NCI-H1417 treated with DMSO at 0.1 percent for 48 hours (cell line): ENCODE measurements at regions not wholly inside any gene's neighbourhood (a gene's known extent, or its start where the extent isn't known, plus 50 kb on each side); places are given as distances from the start of the nearest gene placed in this dataset.
A peak's percentile ranks its signal among the peaks of the same experiment; 100 is the strongest.

ENCODE experiments used
- DNase-seq: peaks from one replicate; lab custom pipeline; 2025; lab: John Stamatoyannopoulos, UW

DNA sequence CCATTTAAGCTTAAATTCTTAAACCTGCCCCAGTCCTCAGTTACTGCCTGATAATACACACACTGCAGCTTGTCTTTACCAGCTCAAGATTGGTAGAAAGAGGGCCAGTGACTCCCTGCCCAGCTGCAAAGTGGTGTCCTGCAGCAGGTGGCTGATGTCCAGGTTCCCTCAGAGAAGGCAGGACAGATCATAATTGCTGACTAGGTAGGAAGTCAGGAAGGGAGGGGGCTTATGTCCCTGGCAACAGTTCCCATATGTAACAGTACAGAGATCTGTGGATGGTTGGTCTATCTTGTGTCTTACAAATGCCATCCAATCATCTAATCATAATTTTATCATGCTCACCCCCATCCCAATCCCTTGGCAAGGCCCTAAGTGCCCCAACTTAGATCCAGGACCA, 492.1 kb upstream of the PPP2R3A start:
- no peak for DNase-seq

DNA sequence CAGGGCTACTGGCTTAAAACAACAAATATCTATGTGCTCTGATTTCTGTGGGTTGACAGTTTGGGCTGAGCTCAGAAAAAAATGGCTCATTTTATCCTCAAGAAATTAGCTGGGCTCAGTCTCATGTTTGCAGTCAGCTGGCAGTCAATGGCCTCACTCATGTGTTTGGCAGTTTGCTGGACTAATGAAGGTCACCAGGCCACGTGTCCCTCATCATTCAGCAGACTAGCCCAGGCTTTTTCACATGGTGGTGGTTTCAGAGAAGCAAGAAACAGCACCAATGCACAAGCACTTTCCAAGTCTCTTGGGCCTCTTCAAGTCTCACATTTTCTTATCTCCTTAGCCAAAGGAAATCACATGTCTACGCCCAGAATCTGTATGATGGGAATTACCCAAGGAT, 478.3 kb upstream of the PPP2R3A start:
- no peak for DNase-seq

DNA sequence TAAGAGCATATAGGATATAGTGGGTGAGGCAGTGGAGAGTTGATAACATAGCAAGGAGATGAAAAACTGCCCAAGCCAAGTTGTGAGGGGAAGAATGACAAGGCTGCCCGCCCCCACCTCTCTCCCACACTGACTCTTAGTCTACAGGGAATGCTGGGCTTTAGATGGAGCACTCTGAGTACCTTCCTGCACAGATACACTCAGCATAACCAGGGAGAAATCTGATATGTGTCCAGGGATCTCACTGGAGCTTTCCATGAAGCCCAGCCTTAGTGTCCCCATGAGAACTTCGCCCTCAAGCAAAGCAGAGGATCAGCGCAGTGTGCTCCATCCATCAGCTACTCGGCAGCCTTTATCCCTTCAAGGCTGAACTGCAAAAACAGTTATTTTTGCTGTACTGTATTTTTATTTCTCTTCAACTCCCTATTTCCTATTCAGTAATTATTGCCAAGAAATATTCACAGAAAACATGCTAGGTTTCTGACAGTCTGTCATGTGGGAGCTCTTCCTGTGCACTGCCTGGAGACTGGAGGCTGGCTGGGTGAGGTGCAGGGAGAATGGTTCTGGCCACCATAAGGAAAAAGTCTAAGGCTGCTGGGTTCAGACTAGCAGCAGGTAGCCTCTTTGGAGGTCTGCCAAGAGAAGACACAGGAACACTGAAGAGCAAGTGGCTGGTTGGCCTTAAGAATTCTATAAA, 475.2 kb upstream of the PPP2R3A start:
- no peak for DNase-seq

DNA sequence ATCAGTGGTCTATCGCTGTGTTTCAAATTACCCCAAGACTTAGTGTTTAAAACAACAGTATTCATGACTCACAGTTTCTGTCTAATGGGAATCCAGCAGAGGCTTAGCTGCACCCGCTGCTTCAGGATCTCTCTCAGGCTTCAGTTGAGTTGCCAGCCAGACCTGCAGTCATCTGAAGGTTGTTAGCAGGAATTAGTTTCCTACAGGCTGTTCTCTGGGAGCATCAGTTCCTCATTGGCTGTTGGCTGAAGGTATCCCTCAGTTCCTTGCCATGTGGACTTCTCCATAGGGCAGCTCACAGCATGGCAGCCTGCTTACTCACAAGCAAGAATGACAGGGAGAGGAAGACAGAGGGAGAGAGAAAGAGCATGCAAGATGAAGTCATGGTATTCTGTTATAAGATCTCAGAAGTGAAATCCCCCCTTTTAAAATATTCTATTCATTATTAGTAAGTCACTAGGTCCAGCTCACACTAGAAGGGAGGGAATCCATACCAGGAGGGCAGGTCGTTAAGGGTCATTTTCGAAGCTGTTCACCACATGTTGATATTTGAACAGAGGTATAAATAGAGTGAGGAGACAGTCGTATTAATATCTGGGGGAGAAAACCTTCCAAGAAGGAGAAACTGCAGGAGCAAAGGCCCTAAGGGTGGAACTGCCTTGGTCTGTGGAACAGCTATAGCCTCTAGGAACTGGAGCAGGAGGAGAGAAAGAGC, 473.9 kb upstream of the PPP2R3A start:
- DNase-seq = no peak

DNA sequence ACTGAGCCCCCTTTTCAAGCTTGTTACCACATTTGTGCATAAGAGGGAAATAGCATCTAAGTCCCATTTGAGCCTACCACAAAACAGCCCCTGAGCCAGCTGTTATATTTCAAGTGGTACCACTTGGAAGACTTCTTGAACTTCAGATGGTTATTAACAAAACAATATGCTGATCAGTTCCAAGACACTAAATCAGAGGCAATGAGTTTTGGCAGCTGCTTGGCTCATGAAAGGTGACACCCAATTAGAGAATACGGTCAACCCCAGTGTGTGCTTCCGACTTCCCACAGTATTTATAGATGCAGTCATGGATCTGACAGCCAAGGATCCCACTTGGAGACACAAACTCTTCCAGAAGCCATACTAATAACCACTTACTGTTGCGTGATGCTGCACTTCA, 469.6 kb upstream of the PPP2R3A start:
- no peak for DNase-seq

DNA sequence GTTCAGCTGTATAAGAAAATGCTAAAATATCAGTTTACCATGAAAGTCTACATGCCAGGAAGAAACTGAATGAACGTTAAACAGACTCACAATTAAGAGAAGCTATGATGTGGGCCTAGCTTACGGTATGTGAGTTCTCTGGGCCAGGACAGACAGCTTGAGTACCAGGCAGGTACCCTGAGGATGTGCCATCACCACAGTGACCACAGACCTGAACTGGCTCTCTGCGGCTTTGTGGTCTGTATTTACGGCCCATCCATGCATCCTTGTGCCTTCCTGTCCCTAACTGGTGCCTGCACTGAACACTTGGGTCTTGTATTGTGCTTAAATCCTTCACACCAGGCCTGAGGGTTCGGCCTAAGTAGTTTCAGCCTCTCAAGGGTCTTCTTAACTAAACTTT, 467.5 kb upstream of the PPP2R3A start:
- DNase-seq = no peak

DNA sequence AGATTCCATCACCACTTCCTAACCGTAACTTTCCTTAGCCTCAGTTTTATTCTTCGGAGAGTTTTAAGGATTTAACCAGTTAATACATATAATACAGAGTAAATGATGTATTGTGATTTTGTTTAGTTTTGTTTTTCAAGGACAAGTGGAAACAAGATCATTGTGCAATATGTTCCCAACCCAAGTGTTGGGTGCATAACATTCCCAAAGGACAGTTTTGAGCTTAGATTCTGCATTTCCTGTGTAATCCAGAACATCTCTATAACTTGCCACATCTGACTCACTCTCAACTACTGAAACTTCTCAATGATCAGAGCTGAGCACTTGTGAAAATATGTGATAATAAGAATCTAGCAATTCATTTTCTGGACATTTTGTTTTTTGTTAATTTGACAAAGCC, 466.1 kb upstream of the PPP2R3A start:
- no peak for DNase-seq

DNA sequence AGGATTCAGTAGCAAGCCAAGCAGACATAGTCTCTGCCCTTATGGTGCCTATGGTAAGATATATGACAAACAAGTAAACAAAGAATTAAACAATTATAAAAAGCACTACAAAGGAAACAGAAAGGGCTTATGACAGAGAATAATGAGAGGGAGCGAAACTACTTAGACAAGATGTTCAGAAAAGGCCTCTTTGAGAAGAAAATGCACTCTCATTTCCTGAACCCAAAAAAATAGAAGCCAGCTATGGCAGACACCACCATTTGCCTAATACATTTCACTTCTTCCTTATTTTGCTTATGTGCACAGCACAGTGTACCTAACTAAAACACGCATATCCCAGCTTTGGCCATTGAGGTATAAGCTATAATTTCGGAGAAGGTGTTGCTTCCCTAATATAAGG, 465.5 kb upstream of the PPP2R3A start:
- DNase-seq = no peak

DNA sequence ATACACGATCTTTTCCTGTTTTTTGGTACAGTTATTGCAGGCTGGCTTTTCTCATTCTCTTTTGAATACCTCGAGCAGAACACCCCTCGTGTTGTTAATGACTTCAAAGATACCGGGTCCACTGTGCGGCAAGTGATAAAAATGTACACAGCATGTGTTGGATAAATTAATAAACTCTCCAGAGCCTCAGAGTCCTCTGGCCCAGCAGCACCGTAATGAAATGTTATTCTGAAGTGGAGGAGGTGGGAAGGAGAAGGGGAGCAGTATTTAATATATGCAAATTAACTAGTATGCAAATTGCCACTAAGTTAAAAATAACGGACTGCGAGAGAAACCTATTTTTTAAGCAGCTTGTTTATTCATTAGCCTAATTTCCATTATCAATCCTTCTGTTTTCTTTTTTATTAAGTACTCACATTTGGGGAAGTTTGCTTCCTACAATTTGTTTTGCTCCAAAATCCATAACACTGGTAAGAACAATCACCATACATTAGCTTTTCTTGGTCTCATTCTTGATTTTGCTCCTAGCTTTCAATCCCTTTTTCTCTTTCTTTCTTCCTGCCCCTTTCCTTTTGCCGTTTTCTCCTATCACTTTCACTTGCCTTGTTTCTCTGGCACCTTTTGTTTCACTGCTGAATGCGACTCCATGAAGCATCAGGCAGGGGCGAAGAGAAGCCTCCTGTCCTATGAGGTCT, 462.3 kb upstream of the PPP2R3A start:
- no peak for DNase-seq

DNA sequence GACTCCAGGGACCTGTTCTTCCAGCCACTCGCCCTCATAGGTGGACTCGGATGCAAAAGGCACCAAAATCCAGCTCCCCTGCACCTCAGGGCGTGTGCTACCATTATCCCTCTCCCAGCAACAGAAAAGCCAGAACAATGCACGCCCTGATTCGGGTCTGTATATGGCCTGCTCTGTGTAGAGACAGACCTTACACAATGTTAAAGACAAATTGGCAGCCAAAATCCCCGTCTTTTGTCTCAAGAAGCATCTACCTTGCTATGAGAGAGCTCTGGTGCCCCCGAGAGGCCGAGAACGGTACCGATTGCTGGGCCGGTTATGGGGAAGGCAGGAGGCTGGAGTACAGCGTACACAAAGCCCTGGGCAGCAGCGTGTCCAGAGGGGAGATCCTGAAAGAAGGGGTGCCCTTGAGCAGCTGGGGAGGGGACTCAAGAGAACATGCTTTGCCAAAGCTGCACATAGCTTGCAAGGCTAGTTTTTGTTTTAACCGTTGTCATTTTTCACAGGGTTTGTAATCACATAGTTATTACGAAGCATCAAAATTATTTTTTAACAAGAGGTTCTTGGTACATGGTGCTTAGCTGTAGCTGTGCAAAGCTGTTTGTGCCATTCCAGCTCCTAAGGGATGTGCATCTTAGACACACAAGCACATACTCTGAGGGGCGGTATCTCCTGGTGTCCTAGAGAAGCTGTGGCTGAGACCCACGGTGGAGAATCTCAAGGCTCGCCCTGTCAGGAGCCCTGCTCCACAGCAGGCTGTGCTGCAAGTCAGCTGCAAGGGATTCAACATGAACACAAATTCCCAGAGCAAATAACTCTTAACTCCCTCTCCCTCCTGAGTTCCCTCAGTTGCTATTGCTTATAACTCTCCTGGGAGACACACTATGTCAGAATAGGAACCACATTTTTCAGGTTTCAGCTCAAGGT, 461.5 kb upstream of the PPP2R3A start:
- peak; percentile 9 for DNase-seq

DNA sequence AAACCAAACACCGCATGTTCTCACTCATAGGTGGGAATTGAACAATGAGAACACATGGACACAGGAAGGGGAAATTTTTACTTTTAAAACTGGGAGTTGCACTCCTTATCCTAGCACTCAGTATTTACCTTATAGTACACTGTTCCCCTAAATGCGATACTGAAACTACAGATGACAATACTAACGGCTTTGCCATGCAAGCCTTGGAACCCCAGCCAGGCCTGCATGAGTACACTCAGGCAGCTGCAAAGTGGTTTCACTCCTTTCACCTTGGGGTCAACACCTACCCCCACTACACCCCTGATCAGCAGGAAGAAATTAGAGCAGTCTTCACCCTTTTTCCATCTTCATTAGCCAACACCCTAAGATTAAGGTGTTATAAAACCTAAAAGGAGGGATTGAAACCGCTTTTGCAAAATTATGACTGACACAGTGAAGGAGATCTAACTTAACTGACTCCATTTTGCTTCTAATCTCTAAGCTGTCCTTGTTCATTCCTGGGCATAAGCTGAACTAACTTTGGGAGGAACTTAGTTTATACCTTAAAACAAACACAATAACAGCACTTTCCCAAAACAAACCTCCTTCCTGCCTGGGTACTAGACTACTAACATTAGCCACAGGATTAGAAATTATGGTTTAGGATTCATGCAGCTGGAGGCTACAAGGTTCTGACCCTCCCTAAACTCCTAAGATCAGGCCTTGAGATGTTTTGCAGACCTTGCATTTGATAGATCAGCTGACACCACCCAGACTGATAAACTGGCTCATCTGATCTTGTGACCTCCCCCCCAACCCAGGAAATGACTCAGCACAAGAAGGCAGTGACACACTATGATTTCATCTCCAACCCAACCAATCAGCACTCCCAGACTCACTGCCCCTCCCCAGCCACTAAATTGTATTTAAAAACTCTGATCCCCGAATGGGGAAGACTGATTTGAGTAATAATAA, 452.1 kb upstream of the PPP2R3A start:
- DNase-seq = no peak

DNA sequence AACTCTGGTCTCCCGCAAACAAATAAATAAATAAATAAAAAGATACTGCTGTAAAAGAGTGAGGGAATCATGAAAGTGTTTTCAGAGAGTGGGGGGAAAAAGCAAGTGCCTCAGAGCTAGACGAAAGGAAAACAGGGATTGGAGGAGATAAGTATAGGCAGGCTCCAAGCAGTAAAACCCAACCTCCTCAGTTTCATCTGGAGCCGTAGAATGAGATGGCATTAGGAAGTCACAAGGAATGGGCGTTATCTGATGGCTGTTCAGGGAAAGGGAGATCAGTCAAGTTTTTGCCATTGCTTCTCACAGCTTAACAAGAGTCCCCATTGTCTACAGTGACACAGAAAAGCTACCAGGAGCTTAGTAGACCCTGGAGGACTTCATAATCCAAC, 451.5 kb upstream of the PPP2R3A start:
- DNase-seq = no peak

DNA sequence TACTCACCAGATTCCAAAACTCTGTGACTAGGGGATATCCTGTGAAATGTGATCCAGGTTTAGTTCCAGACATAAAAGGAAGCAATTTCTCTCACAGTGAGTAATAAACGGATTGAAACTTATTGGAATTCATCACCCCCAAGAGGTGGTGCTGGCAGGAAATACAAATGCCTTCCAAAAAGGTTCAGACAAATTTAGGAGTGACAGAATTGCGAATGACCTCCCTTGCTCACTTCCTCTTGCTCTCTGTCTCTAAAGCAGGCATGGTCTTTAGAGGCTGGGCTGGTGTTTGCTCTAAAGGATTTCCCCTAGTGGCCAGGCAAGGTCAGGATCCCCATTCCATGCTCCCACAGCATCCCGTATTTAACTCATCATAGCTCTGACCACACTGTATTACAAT, 449.4 kb upstream of the PPP2R3A start:
- no peak for DNase-seq

DNA sequence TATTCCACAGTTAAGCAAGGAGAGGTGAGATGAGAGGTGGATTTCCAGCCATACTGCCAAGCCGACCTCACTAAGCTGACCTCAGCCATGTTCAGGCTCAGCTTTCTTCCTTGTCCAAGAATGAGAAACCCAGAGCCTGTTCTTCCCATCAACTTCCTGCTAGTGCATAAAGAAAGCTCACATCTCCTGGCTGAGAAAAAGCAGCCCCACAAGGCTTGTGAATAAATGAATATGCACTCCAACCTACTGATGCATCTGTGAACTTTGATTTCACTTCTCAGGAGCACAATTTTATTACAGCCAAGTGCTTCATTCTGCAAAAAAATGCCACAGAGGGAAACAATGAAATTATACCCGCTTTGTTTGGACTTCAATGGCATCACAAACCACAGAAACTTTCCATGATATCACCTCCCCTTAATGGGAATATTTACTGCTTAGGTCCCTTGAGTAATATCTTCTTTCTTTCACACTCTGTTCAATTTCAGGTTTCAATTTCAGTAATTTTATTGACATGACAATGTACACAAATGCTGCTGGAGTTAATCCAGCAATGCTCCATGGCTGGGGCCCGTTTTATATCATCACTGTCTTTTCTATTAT, 437.0 kb upstream of the PPP2R3A start:
- DNase-seq = no peak

DNA sequence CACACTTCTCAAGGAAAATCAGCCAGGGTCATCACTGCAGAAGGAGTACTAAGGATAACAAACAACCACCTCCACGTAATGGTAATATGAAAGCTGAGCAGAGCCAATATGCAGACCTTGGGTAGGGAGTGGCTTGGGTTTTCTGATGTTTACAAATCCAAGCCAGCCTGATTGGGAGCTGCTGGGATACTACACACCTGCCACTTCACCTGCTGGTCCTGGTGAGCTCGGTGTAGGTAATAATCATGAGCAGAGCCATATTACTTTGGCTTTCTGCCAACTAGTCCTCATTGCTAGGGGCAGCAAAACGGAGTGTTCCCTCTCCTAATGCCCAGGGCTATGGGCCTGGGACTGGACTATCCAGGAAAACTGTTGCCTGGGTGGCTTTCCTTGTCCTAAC, 433.5 kb upstream of the PPP2R3A start:
- peak; percentile 72 for DNase-seq

DNA sequence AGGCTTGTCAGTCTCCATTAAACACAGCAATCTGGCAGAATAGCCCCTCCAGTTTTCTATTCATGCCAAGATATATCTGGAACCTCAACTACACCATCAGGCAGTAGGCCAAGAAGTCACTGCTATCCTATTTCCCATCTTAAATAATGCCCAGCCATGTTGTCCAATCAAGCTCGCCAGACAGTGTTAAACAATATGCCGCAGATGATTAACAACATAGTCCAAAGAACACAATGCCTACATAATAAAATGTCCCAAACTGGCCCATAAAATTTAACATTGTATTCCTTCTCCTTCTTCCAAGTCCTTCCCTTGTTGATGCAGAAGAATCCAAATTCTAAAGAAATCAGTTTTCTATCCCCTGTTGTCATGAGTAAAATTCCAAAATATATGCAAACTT, 427.4 kb upstream of the PPP2R3A start:
- DNase-seq = no peak

DNA sequence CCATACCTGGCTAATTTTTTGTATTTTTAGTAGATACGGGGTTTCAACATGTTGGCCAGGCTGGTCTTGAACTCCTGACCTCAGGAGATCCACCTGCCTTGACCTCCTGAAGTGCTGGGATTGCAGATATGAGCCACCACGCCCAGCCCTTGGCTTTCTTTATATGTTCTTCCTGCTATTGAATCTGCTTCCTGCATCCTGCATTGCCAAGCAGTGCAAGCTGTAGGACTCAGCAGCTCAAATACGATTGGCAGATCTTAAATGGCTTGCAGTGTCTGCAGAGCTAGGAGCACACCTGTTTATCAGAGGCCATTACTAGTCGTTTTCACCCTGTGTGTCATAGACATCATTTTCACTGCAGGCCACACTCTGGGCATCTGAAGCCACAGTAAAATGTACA, 426.2 kb upstream of the PPP2R3A start:
- no peak for DNase-seq

DNA sequence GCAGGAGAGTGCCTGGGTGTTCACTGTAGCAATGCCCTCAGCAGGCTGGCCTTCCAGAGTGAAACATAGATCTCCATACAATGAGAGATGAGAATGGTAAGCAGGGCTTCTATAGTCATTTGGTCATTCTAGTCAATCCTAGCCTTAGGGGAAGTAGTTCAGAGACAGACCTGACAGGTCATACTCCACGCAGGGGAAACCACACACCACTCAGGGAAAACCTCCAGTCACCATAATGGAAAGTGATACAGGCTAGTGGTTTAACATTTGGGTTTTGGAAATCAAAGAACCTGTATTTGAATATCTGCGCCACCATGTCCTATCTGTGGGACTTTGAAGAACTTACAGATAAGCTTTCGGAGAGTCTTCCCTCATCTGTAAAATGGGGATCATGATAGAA, 425.7 kb upstream of the PPP2R3A start:
- no peak for DNase-seq

DNA sequence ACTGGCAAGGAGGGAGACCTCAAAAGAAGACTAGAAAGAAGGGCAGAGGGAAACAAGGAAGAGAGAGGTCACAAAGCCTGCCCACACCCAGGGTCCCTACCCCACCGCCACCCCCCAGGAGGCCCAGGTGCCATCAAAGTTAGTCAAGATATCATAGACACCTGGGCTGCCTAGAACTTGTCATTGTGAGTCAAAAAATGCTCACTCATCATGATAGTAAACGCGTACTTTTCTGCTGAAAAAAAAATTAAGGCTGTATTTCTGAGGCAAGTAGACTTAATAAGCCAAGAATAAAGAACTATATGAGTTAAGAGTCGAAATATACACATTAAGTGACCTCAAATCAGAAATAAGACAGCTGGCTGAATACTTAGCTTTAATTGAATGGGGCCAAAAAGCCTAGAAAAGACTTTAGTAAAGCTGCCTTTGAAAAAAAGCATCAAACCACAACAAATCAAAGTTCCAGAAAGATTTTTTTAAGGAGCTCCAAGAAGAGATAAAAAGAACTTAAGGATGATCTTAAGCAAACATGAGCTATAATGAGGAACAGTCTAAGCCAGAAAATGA, 415.5 kb upstream of the PPP2R3A start:
- DNase-seq = no peak

DNA sequence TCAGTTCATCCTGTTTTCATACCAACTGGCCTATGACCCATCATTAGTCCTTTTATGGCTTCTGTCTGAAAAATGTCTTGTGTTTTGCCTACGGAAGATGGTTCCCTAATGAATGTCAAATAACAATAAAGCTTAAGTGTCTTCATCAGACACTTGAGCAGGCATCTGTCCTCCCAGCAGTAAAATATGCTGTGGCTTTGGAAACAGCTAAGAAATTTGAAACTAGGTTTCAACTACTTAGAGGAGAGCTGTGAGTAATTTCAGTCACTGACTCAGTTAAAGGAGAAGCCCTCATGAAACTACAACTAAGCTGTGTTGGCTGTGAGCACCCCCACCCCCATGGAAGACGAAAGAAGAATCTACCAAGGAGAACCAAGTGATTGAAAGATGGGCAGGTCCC, 409.4 kb upstream of the PPP2R3A start:
- DNase-seq = no peak
